GM18951 (cell line): ENCODE measurements at regions not wholly inside any gene's neighbourhood (a gene's known extent, or its start where the extent isn't known, plus 50 kb on each side); places are given as distances from the start of the nearest gene placed in this dataset.

ENCODE experiments used
- POLR2A ChIP-seq: IDR thresholded peaks from 4 replicates; pipeline ENCODE4 v1.6.1; 2011; ENCODE audit warnings: mild to moderate bottlenecking; ENCODE audit not compliant: insufficient read length, insufficient read depth; ENCODE audit errors: extremely low read depth
- in situ Hi-C: fragments of 300-500 bp; cut with MboI; formaldehyde crosslinking; loops from one replicate; pipeline ENCODE4 v1.12.0; 2022; ENCODE audit warnings: low sequenced_read_pairs, mixed read lengths, inconsistent platforms; ENCODE audit not compliant: unreplicated experiment

GRCh38 chr16:85428899-85429775 lies 184.0 kb upstream of the GSE1 start:
- TF ChIP-seq POLR2A, result no peak
- in situ Hi-C loops, result loop anchor here (25.0 kb wide), 1 partner anchor 183 kb away; the partner anchor contains the start of gene GSE1

- in situ Hi-C loops, result loop anchor here (25.0 kb wide), 1 partner anchor 182 kb away; the partner anchor contains the start of gene GSE1
- no peak for TF ChIP-seq POLR2A
These were observed 183.2 kb upstream of the GSE1 start for GRCh38 chr16:85429776-85430522.

- TF ChIP-seq POLR2A, result no peak
- in situ Hi-C loops, result loop anchor here (25.0 kb wide), 1 partner anchor 182 kb away; the partner anchor contains the start of gene GSE1
These were observed 182.3 kb upstream of the GSE1 start for GRCh38 chr16:85430523-85431421.

GRCh38 chr16:85431431-85432124 lies 181.5 kb upstream of the GSE1 start:
- in situ Hi-C loops, result loop anchor here (25.0 kb wide), 1 partner anchor 181 kb away; the partner anchor contains the start of gene GSE1
- no peak for TF ChIP-seq POLR2A

GRCh38 chr16:85432606-85433005 lies 180.5 kb upstream of the GSE1 start:
- TF ChIP-seq POLR2A, result no peak

GRCh38 chr16:85433477-85433876 lies 179.6 kb upstream of the GSE1 start:
- no peak for TF ChIP-seq POLR2A
- in situ Hi-C loops, result loop anchor here (25.0 kb wide), 1 partner anchor 179 kb away; the partner anchor contains the start of gene GSE1

More at GRCh38 chr16:85432606-85433005, 180.5 kb upstream of the GSE1 start:
- in situ Hi-C loops, result loop anchor here (25.0 kb wide), 1 partner anchor 180 kb away; the partner anchor contains the start of gene GSE1

GRCh38 chr16:85435286-85435685 lies 177.8 kb upstream of the GSE1 start:
- TF ChIP-seq POLR2A, result no peak
- in situ Hi-C loops, result loop anchor here (25.0 kb wide), 1 partner anchor 177 kb away; the partner anchor contains the start of gene GSE1

GRCh38 chr16:85435700-85436099 lies 177.4 kb upstream of the GSE1 start:
- no peak for TF ChIP-seq POLR2A
- in situ Hi-C loops, result loop anchor here (25.0 kb wide), 1 partner anchor 177 kb away; the partner anchor contains the start of gene GSE1

GRCh38 chr16:85436207-85436606 lies 176.9 kb upstream of the GSE1 start:
- in situ Hi-C loops, result loop anchor here (25.0 kb wide), 1 partner anchor 176 kb away; the partner anchor contains the start of gene GSE1
- no peak for TF ChIP-seq POLR2A

- in situ Hi-C loops, result loop anchor here (25.0 kb wide), 1 partner anchor 176 kb away; the partner anchor contains the start of gene GSE1
- TF ChIP-seq POLR2A, result no peak
These were observed 176.4 kb upstream of the GSE1 start for GRCh38 chr16:85436636-85437165.
